Glutamatergic neuron (in vitro differentiated cells): ENCODE measurements at regions not wholly inside any gene's neighbourhood (a gene's known extent, or its start where the extent isn't known, plus 50 kb on each side); places are given as distances from the start of the nearest gene placed in this dataset.

Experiments used
- DNase-seq: peaks from one replicate; pipeline ENCODE4 v3.0.0; 2022
- H3K27ac Mint-ChIP-seq: one replicate; pipeline ENCODE4 v1.8.0; 2020; ENCODE audit warnings: mild to moderate bottlenecking, mixed read lengths, inconsistent platforms; ENCODE audit not compliant: unreplicated experiment
- H3K27me3 Mint-ChIP-seq: one replicate; pipeline ENCODE4 v1.8.0; 2020; ENCODE audit warnings: mild to moderate bottlenecking, moderate library complexity, mixed read lengths, inconsistent platforms; ENCODE audit not compliant: unreplicated experiment
- H3K36me3 Mint-ChIP-seq: one replicate; pipeline ENCODE4 v1.8.0; 2020; ENCODE audit warnings: mild to moderate bottlenecking, mixed read lengths, inconsistent platforms; ENCODE audit not compliant: unreplicated experiment
- H3K4me1 Mint-ChIP-seq: one replicate; pipeline ENCODE4 v1.8.0; 2020; ENCODE audit warnings: mild to moderate bottlenecking, low read depth, mixed read lengths, inconsistent platforms; ENCODE audit not compliant: unreplicated experiment
- H3K4me3 Mint-ChIP-seq: one replicate; pipeline ENCODE4 v1.8.0; 2020; ENCODE audit warnings: mild to moderate bottlenecking, mixed read lengths, inconsistent platforms; ENCODE audit not compliant: unreplicated experiment
- H3K9me3 Mint-ChIP-seq: one replicate; pipeline ENCODE4 v1.8.0; 2020; ENCODE audit warnings: mild to moderate bottlenecking, moderate library complexity, mixed read lengths, inconsistent platforms; ENCODE audit not compliant: unreplicated experiment
- TF ChIP-seq, protein P1 (sequence below): fragments of 200-600 bp; sonication (generic); IDR thresholded peaks from one replicate; pipeline ENCODE4 v1.5.0; 2021; ENCODE audit not compliant: partially characterized antibody, unreplicated experiment

DNA sequence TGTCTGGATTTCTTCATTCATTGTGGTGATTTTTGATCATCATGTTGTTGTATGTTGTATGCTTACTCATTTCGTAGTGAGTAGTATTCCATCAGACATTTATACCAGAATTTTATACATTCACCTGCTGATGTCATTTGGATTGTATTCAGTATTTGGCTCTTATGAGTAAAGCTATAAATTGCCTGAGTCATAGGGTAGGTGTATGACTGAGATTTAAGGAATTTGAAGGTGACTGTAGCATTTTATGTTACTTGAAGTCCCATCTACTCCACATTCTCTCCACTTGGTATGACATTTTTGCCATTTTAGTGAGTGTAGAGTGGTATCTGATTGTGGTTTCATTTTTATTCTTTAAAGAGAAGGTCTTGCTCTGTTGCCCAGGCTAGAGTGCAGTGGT lies 548.2 kb downstream of the TBC1D22A start:
- Mint-ChIP-seq H3K4me3 (no peak overlapping the region), H3K27me3 (no peaks in the 10 kb centered on the region), H3K27ac (no peak overlapping the region), H3K9me3 (peaks cover 10% of the 10 kb centered on the region), H3K4me1 (no peaks in the 10 kb centered on the region), H3K36me3 (peaks cover 5% of the 10 kb centered on the region)
- TF ChIP-seq, protein P1, sequence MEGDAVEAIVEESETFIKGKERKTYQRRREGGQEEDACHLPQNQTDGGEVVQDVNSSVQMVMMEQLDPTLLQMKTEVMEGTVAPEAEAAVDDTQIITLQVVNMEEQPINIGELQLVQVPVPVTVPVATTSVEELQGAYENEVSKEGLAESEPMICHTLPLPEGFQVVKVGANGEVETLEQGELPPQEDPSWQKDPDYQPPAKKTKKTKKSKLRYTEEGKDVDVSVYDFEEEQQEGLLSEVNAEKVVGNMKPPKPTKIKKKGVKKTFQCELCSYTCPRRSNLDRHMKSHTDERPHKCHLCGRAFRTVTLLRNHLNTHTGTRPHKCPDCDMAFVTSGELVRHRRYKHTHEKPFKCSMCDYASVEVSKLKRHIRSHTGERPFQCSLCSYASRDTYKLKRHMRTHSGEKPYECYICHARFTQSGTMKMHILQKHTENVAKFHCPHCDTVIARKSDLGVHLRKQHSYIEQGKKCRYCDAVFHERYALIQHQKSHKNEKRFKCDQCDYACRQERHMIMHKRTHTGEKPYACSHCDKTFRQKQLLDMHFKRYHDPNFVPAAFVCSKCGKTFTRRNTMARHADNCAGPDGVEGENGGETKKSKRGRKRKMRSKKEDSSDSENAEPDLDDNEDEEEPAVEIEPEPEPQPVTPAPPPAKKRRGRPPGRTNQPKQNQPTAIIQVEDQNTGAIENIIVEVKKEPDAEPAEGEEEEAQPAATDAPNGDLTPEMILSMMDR = no peak
- DNase-seq = no peak

DNA sequence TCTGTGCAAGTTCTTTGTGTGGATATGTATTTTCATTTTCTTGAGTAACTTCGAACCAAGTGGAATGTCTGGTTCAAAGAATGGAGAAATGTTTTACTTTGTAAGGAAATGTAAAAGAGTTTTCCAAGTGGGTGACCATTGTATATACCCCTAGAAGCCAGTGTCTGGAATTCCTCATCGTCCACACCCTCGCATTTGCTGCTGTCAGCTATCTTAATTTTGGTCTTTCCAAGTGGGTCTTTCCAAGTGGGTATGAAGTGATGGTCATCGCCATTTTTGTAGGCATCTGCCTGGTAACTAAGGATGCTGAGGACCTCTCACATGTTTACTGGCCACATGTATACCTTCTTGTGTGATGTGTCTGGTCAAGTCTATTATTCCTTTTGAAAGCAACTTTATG lies 547.5 kb downstream of the TBC1D22A start:
- H3K36me3 Mint-ChIP-seq = peaks cover 5% of the 10 kb centered on the region
- H3K9me3 Mint-ChIP-seq = peaks cover 11% of the 10 kb centered on the region
- H3K4me1 Mint-ChIP-seq = no peaks in the 10 kb centered on the region

GRCh38 chr22:47309476-47309875 lies 547.0 kb downstream of the TBC1D22A start:
- Mint-ChIP-seq H3K4me1 (no peaks in the 10 kb centered on the region), H3K27ac (no peak overlapping the region), H3K27me3 (peaks cover 2% of the 10 kb centered on the region), H3K4me3 (no peak overlapping the region), H3K9me3 (peaks cover 14% of the 10 kb centered on the region), H3K36me3 (peaks cover 5% of the 10 kb centered on the region)
- TF ChIP-seq, protein P1 = no peak
- DNase-seq = no peak

More for the DNA sequence above, 547.5 kb downstream of the TBC1D22A start:
- Mint-ChIP-seq H3K27me3 (no peaks in the 10 kb centered on the region), H3K27ac (no peak overlapping the region), H3K4me3 (no peak overlapping the region)
- TF ChIP-seq, protein P1 = no peak
- DNase-seq = no peak

DNA sequence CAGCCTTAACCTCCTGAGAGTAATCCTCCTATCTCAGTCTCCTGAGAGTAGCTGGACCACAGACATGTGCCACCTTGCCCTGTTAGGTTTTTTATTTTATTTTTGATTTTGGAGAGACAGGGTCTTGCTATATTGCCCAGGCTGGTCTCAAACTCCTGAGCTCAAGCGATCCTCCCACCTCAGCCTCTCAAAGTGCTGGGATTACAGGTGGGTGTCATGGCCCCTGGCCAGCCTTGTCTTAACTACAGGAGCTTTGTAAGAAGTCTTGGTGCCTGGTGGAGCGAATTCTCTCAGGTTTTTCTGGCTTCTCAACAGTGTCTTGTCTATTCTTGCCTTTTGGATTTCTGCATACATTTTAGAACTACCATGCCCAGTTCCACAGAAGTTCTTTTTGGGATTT lies 546.4 kb downstream of the TBC1D22A start:
- H3K4me3 Mint-ChIP-seq = no peak overlapping the region
- no peak for DNase-seq
- H3K36me3 Mint-ChIP-seq = peaks cover 5% of the 10 kb centered on the region
- no peaks in the 10 kb centered on the region for H3K4me1 Mint-ChIP-seq
- peaks cover 2% of the 10 kb centered on the region for H3K27me3 Mint-ChIP-seq
- TF ChIP-seq, protein P1 = no peak
- no peak overlapping the region for H3K27ac Mint-ChIP-seq
- peaks cover 14% of the 10 kb centered on the region for H3K9me3 Mint-ChIP-seq

- H3K27me3 Mint-ChIP-seq = peaks cover 2% of the 10 kb centered on the region
- peaks cover 14% of the 10 kb centered on the region for H3K9me3 Mint-ChIP-seq
- DNase-seq = no peak
Observed at GRCh38 chr22:47307822-47308221, 545.4 kb downstream of the TBC1D22A start.

More at GRCh38 chr22:47307822-47308221, 545.4 kb downstream of the TBC1D22A start:
- Mint-ChIP-seq H3K27ac (no peak overlapping the region), H3K36me3 (peaks cover 5% of the 10 kb centered on the region), H3K4me3 (no peak overlapping the region), H3K4me1 (no peaks in the 10 kb centered on the region)
- TF ChIP-seq, protein P1 = no peak
